ENCODE measurements at regions not wholly inside any gene's neighbourhood (a gene's known extent, or its start where the extent isn't known, plus 50 kb on each side); places are given as distances from the start of the nearest gene placed in this dataset.

DNA sequence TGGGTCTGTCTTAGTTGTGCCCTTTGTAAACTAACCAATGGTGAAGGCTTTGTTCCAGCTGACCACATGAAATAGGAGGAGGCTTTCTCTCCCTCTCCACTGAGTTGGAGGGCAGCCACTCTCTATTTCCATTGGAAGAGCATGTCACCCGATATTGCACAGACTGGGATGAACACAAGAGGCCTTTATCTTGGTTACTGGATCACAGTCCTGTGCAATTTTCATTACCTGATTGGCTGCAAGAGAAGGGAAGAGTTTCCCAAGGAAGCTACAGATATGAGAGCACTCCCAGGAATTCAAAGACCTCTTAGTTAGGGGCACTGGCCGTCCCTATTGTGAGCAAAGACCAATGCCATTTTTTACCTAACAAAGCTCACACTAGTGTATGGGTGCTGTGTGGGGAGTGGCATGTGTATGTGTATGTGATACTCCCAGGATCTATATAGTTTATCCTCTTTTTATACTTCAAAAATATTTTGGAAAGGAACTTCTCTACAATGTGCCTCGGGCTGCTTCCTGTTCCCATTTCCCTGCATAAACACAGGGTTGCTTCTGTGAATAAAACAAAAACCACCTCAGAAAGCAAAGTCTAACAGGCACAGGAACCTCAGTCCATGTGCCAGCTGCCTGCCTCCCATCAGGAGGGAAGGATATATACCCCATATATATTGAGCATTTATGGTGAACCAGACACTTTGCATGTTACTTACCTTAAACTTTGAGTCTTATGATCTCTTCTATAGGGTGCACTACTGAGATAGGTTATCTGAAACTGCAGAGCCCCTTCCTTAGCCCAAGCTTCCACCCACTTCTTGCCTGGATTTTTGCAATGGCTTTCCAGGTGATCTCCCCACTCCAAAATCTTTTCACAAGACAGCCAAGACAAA is 126.5 kb downstream of the RASSF10 start (continued):
- TF ChIP-seq, protein P1, sequence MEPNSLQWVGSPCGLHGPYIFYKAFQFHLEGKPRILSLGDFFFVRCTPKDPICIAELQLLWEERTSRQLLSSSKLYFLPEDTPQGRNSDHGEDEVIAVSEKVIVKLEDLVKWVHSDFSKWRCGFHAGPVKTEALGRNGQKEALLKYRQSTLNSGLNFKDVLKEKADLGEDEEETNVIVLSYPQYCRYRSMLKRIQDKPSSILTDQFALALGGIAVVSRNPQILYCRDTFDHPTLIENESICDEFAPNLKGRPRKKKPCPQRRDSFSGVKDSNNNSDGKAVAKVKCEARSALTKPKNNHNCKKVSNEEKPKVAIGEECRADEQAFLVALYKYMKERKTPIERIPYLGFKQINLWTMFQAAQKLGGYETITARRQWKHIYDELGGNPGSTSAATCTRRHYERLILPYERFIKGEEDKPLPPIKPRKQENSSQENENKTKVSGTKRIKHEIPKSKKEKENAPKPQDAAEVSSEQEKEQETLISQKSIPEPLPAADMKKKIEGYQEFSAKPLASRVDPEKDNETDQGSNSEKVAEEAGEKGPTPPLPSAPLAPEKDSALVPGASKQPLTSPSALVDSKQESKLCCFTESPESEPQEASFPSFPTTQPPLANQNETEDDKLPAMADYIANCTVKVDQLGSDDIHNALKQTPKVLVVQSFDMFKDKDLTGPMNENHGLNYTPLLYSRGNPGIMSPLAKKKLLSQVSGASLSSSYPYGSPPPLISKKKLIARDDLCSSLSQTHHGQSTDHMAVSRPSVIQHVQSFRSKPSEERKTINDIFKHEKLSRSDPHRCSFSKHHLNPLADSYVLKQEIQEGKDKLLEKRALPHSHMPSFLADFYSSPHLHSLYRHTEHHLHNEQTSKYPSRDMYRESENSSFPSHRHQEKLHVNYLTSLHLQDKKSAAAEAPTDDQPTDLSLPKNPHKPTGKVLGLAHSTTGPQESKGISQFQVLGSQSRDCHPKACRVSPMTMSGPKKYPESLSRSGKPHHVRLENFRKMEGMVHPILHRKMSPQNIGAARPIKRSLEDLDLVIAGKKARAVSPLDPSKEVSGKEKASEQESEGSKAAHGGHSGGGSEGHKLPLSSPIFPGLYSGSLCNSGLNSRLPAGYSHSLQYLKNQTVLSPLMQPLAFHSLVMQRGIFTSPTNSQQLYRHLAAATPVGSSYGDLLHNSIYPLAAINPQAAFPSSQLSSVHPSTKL (CRISPR knock-in tag; IDR thresholded peaks at IDR 0.05): peak; percentile 45
- TF ChIP-seq ZSCAN30 (CRISPR knock-in tag; IDR thresholded peaks at IDR 0.05): no peak
- TF ChIP-seq ZNF607 (CRISPR knock-in tag; IDR thresholded peaks at IDR 0.05; ENCODE audit: borderline replicate concordance): no peak
- no peak for TF ChIP-seq HOXA7 (CRISPR knock-in tag; IDR thresholded peaks at IDR 0.05)
- TF ChIP-seq CREM (IDR thresholded peaks at IDR 0.05): peak; percentile 56; the same call in 1 of the 2 replicates
- no peak for TF ChIP-seq CREM (CRISPR knock-in tag; IDR thresholded peaks at IDR 0.05)
- no peak for TF ChIP-seq ZNF160 (CRISPR knock-in tag; IDR thresholded peaks at IDR 0.05)
- TF ChIP-seq, protein P2, sequence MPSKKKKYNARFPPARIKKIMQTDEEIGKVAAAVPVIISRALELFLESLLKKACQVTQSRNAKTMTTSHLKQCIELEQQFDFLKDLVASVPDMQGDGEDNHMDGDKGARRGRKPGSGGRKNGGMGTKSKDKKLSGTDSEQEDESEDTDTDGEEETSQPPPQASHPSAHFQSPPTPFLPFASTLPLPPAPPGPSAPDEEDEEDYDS (CRISPR knock-in tag; IDR thresholded peaks at IDR 0.05): peak; percentile 59; the same call in 1 of the 2 replicates
- TF ChIP-seq, protein P3, sequence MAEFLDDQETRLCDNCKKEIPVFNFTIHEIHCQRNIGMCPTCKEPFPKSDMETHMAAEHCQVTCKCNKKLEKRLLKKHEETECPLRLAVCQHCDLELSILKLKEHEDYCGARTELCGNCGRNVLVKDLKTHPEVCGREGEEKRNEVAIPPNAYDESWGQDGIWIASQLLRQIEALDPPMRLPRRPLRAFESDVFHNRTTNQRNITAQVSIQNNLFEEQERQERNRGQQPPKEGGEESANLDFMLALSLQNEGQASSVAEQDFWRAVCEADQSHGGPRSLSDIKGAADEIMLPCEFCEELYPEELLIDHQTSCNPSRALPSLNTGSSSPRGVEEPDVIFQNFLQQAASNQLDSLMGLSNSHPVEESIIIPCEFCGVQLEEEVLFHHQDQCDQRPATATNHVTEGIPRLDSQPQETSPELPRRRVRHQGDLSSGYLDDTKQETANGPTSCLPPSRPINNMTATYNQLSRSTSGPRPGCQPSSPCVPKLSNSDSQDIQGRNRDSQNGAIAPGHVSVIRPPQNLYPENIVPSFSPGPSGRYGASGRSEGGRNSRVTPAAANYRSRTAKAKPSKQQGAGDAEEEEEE (CRISPR knock-in tag; IDR thresholded peaks at IDR 0.05; ENCODE audit: borderline replicate concordance): no peak
- TF ChIP-seq HMG20A (CRISPR knock-in tag; IDR thresholded peaks at IDR 0.05; ENCODE audit: borderline replicate concordance): peak; percentile 45; the same call in 1 of the 2 replicates

Measured in HepG2 (cell line).